Smooth muscle cell (in vitro differentiated cells): ENCODE measurements at regions not wholly inside any gene's neighbourhood (a gene's known extent, or its start where the extent isn't known, plus 50 kb on each side); places are given as distances from the start of the nearest gene placed in this dataset.

ENCODE experiments used
- DNase-seq: peaks from one replicate; lab custom pipeline; 2025; ENCODE audit not compliant: unreplicated experiment; lab: John Stamatoyannopoulos, UW
- H2AFZ ChIP-seq: fragments of 200-600 bp; sonication (generic); 2 replicates; pipeline ENCODE4 v1.6.0; 2016; ENCODE audit warnings: antibody characterized with exemption, low read depth, mild to moderate bottlenecking
- H3F3A ChIP-seq: fragments of 200-600 bp; sonication (generic); 2 replicates; pipeline ENCODE4 v1.6.0; 2017; ENCODE audit warnings: antibody characterized with exemption, low read depth
- H3K27ac ChIP-seq: fragments of 200-600 bp; sonication (generic); 2 replicates; pipeline ENCODE4 v1.5.1; 2016; ENCODE audit warnings: low read depth, mild to moderate bottlenecking
- H3K27me3 ChIP-seq: fragments of 200-600 bp; sonication (generic); 2 replicates; pipeline ENCODE4 v1.6.1; 2016; ENCODE audit warnings: low read depth, mild to moderate bottlenecking
- H3K36me3 ChIP-seq: fragments of 200-600 bp; sonication (generic); 2 replicates; pipeline ENCODE4 v1.5.1; 2016; ENCODE audit warnings: low read depth
- H3K4me1 ChIP-seq: fragments of 200-600 bp; sonication (generic); 2 replicates; pipeline ENCODE4 v1.5.1; 2016; ENCODE audit warnings: low read depth
- H3K4me2 ChIP-seq: fragments of 200-600 bp; sonication (generic); 2 replicates; pipeline ENCODE4 v1.6.0; 2016; ENCODE audit warnings: mild to moderate bottlenecking
- H3K4me3 ChIP-seq: fragments of 200-600 bp; sonication (generic); 2 replicates; pipeline ENCODE4 v1.5.1; 2016; ENCODE audit warnings: mild to moderate bottlenecking
- H3K79me2 ChIP-seq: fragments of 200-600 bp; sonication (generic); 2 replicates; pipeline ENCODE4 v1.6.0; 2016; ENCODE audit warnings: low read depth, mild to moderate bottlenecking
- H3K9ac ChIP-seq: fragments of 200-600 bp; sonication (generic); 2 replicates; pipeline ENCODE4 v1.6.0; 2016; ENCODE audit warnings: low read depth
- H3K9me3 ChIP-seq: fragments of 200-600 bp; sonication (generic); replicated peaks from 2 replicates; pipeline ENCODE4 v1.5.1; 2016; ENCODE audit warnings: low read depth
- H4K20me1 ChIP-seq: fragments of 200-600 bp; sonication (generic); 2 replicates; pipeline ENCODE4 v1.6.0; 2016; ENCODE audit warnings: low read depth
- WGBS: methylation state at CpG from one replicate; pipeline ENCODE4 v1.1.7; 2016; ENCODE audit warnings: low lambda C conversion rate; 5-methylcytosine and 5-hydroxymethylcytosine counted together
- TF ChIP-seq, protein P1 (sequence below): fragments of 200-600 bp; sonication (generic); IDR thresholded peaks from 2 replicates; pipeline ENCODE4 v1.5.1; 2017; ENCODE audit warnings: borderline replicate concordance, mild to moderate bottlenecking, antibody characterized with exemption; ENCODE audit not compliant: insufficient read depth, poor library complexity, severe bottlenecking

DNA sequence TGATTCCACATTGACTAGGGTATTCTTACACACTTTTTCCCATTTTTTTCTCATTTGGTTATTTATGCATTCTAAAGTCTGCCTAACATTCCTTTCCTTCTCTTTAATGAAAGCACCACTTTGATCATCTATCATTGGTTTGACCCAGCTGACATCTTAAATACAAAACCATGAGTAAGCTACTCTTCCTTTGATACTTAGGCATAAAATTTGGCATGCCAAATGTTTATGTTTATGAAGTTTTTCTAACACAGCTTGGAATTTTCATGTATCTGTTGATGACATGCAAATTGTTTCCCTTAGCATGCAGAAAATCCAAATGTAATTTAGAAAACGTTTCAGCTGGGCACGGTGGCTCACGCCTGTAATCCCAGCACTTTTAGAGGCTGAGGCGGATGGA lies 534.9 kb downstream of the QKI start:
- no peak overlapping the region for H3K4me2 ChIP-seq
- no peak overlapping the region for H3K9ac ChIP-seq
- H3K9me3 ChIP-seq, result no peaks in the 10 kb centered on the region
- no peaks in the 10 kb centered on the region for H4K20me1 ChIP-seq
- H3K4me1 ChIP-seq, result peaks cover 18% of the 10 kb centered on the region
- H3K79me2 ChIP-seq, result no peaks in the 10 kb centered on the region
- DNase-seq, result no peak
- H3K27ac ChIP-seq, result no peak overlapping the region
- WGBS, result 98% methylated on average over 4 of the region's 4 CpGs
- no peaks in the 10 kb centered on the region for H3K36me3 ChIP-seq
- no peak overlapping the region for H2AFZ ChIP-seq
- TF ChIP-seq, protein P1, sequence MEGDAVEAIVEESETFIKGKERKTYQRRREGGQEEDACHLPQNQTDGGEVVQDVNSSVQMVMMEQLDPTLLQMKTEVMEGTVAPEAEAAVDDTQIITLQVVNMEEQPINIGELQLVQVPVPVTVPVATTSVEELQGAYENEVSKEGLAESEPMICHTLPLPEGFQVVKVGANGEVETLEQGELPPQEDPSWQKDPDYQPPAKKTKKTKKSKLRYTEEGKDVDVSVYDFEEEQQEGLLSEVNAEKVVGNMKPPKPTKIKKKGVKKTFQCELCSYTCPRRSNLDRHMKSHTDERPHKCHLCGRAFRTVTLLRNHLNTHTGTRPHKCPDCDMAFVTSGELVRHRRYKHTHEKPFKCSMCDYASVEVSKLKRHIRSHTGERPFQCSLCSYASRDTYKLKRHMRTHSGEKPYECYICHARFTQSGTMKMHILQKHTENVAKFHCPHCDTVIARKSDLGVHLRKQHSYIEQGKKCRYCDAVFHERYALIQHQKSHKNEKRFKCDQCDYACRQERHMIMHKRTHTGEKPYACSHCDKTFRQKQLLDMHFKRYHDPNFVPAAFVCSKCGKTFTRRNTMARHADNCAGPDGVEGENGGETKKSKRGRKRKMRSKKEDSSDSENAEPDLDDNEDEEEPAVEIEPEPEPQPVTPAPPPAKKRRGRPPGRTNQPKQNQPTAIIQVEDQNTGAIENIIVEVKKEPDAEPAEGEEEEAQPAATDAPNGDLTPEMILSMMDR, result no peak
- H3K27me3 ChIP-seq, result peaks cover 3% of the 10 kb centered on the region
- H3K4me3 ChIP-seq, result no peak overlapping the region
- no peaks in the 10 kb centered on the region for H3F3A ChIP-seq

DNA sequence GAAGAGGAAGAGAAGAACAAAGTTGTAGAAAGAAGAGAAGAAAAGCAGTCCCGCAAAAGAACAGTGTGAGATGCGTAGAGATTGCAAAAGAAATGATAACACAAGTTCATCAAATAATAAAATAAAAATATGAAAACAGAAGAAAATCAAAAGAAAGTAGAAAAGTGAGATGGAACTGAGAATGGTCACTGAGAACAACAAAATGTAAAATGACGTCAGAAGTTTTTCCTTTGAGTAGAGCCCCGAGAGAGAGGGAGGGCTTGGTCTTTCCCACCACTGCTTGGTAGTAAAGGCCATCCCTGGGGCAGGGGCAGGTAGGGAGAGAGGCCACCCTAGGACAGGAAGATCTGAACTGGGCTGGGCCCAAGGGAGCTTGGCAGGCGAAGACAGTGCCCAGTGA lies 533.7 kb downstream of the QKI start:
- Histone ChIP-seq H3K4me1 (peaks cover 22% of the 10 kb centered on the region), H3F3A (no peaks in the 10 kb centered on the region), H2AFZ (no peak overlapping the region), H3K9ac (no peak overlapping the region), H4K20me1 (no peaks in the 10 kb centered on the region), H3K4me2 (no peak overlapping the region), H3K27ac (no peak overlapping the region), H3K79me2 (no peaks in the 10 kb centered on the region), H3K36me3 (no peaks in the 10 kb centered on the region), H3K27me3 (peaks cover 3% of the 10 kb centered on the region), H3K4me3 (no peak overlapping the region), H3K9me3 (no peaks in the 10 kb centered on the region)
- TF ChIP-seq, protein P1, result no peak
- DNase-seq, result no peak
- WGBS, result 97% methylated on average over 5 of the region's 5 CpGs

DNA sequence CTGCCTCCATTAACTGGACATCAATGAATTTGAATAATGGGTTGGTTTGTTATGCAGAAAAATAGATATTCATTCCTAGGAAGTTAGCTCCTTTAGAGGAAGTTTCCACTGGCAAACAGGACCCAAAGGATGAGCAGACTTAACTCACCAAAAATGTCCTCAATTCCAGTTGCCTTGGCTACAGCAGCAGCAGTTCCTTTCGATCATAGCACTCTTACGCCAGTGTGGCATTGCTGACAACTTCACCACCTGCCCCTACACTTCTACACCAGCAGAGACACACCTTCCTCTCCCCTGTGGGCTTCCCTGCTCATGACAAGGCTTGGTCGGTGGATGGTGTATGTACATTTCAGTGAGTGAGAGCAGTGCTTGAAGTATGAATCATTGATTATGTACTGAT lies 532.8 kb downstream of the QKI start:
- Histone ChIP-seq H2AFZ (no peak overlapping the region), H3K79me2 (no peaks in the 10 kb centered on the region), H3K4me2 (no peak overlapping the region), H4K20me1 (no peaks in the 10 kb centered on the region), H3K4me1 (peaks cover 32% of the 10 kb centered on the region), H3K36me3 (no peaks in the 10 kb centered on the region), H3K4me3 (no peak overlapping the region), H3K27ac (no peak overlapping the region), H3K9ac (no peak overlapping the region), H3K9me3 (no peaks in the 10 kb centered on the region), H3K27me3 (peaks cover 3% of the 10 kb centered on the region), H3F3A (no peaks in the 10 kb centered on the region)
- 92% methylated on average over 3 of the region's 3 CpGs for WGBS
- no peak for DNase-seq
- TF ChIP-seq, protein P1, result no peak

DNA sequence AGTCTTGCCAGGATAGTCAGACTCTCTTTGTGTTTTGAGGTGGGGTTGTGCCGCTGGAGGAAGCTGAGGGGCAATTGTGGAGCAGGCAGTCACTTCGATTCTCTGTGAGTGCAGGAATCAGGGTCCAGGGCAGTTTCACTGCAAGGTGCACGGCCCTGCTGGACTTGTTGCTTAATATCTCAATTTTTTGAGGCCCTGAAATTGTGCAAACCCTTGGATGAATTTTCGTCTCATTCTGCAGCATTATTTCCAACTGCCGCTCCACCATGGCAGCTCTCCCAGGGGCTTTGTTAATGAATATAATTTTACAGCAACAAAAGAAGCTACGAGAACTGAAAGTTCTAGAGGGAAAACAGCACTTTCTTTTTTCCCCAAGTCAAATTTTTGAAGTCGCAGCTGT lies 531.9 kb downstream of the QKI start:
- TF ChIP-seq, protein P1, result no peak
- WGBS, result 89% methylated on average over 7 of the region's 7 CpGs
- peaks cover 40% of the 10 kb centered on the region for H3K4me1 ChIP-seq

More for the DNA sequence above, 531.9 kb downstream of the QKI start:
- peaks cover 8% of the 10 kb centered on the region for H3K27me3 ChIP-seq
- H3K79me2 ChIP-seq, result no peaks in the 10 kb centered on the region
- no peaks in the 10 kb centered on the region for H3F3A ChIP-seq
- no peak overlapping the region for H3K4me3 ChIP-seq
- H3K36me3 ChIP-seq, result no peaks in the 10 kb centered on the region
- DNase-seq, result no peak
- no peak overlapping the region for H2AFZ ChIP-seq
- no peak overlapping the region for H3K9ac ChIP-seq
- no peak overlapping the region for H3K27ac ChIP-seq
- no peaks in the 10 kb centered on the region for H4K20me1 ChIP-seq
- no peak overlapping the region for H3K4me2 ChIP-seq
- no peaks in the 10 kb centered on the region for H3K9me3 ChIP-seq
